ENCODE measurements at regions not wholly inside any gene's neighbourhood (a gene's known extent, or its start where the extent isn't known, plus 50 kb on each side); places are given as distances from the start of the nearest gene placed in this dataset.

GRCh38 chr10:110422548-110422947, 75.2 kb upstream of the DUSP5 start:
- H3K4me1 ChIP-seq (ENCODE audit: control insufficient read depth, insufficient read depth, low read length): peaks cover 73% of the 10 kb centered on the region

More at GRCh38 chr10:110422548-110422947, 75.2 kb upstream of the DUSP5 start:
- ChIA-PET RAD21 (ENCODE audit: unreplicated experiment) (interaction anchor here (0.7 to 5.0 kb wide), 13 partner anchors 10 to 124 kb away, joined by 3 to 31 read pairs (median 3); no protein-coding TSS in a partner anchor), POLR2A (interaction anchor here (0.9 to 2.0 kb wide), 10 partner anchors 11 to 117 kb away, joined by 3 to 8 read pairs (median 3); no protein-coding TSS in a partner anchor), SMC1A (ENCODE audit: uncharacterized antibody, unreplicated experiment) (interaction anchor here (0.7 to 13.3 kb wide), 17 partner anchors 10 to 124 kb away, joined by 3 to 283 read pairs (median 3); partner anchors contain the start of gene SMNDC1), CTCF (interaction anchor here (0.7 to 2.5 kb wide), 7 partner anchors 19 to 124 kb away, joined by 3 to 8 read pairs (median 3); no protein-coding TSS in a partner anchor)
- no peaks in the 10 kb centered on the region for H3K27me3 ChIP-seq (replicated peaks in 1 of 2; ENCODE audit: control insufficient read depth in 2 of 2, insufficient read depth in 2 of 2, low read length in 1 of 2)
- no peaks in the 10 kb centered on the region for H3K9me3 ChIP-seq (replicated peaks; ENCODE audit: control insufficient read depth, insufficient read depth, low read length)
- no peak overlapping the region; the same call in 1 of the 2 replicates for H3K4me2 ChIP-seq (ENCODE audit: control insufficient read depth, insufficient read depth)
- no peaks in the 10 kb centered on the region for H3K79me2 ChIP-seq (ENCODE audit: control insufficient read depth, insufficient read depth, low read length)
- no peak overlapping the region for H3K4me3 ChIP-seq
- 95% methylated on average over 2 of the region's 2 CpGs for WGBS (ENCODE audit: insufficient coverage, insufficient replicate concordance, low lambda C conversion rate, missing lambda C conversion rate)
- FAIRE-seq: no peak
- DNase-seq (ENCODE audit: low read depth, low spot score): no peak
- intact Hi-C loops (cut with micrococcal nuclease; ENCODE audit: unreplicated experiment) (no loop called here), in situ Hi-C loops (cut with MboI) (no loop called here)
- no peak for TF ChIP-seq JUND (IDR thresholded peaks at IDR 0.05; ENCODE audit: low read depth, low read length)
- no peak for TF ChIP-seq E2F8 (IDR thresholded peaks at IDR 0.05; ENCODE audit: low read depth, partially characterized antibody)
- no peak for TF ChIP-seq CBX3 (IDR thresholded peaks at IDR 0.05; ENCODE audit: borderline replicate concordance, low read depth)
- no peak for TF ChIP-seq PBX3 (IDR thresholded peaks at IDR 0.05; ENCODE audit: insufficient replicate concordance, low read depth, low read length)
- TF ChIP-seq ZNF274 (IDR thresholded peaks at IDR 0.05; ENCODE audit: insufficient read depth, insufficient read length): no peak
- TF ChIP-seq ZNF687 (IDR thresholded peaks at IDR 0.05): no peak
- no peak for TF ChIP-seq WRNIP1 (IDR thresholded peaks at IDR 0.05; ENCODE audit: borderline replicate concordance, low read depth, low read length)
- TF ChIP-seq E2F4 (IDR thresholded peaks at IDR 0.05; ENCODE audit: low read depth, low read length): no peak
- no peak for TF ChIP-seq MEF2A (IDR thresholded peaks at IDR 0.05; ENCODE audit: insufficient read depth, low read depth, low read length)
- no peak for TF ChIP-seq SIN3A (IDR thresholded peaks at IDR 0.05; ENCODE audit: low read depth, low read length)
- no peaks in the 10 kb centered on the region for H4K20me1 ChIP-seq (ENCODE audit: control insufficient read depth, insufficient read depth)
- no peak overlapping the region for H2AFZ ChIP-seq (ENCODE audit: control insufficient read depth, low read depth, low read length)
- H3K36me3 ChIP-seq (ENCODE audit: control insufficient read depth in 2 of 2, insufficient read depth in 2 of 2, low read length in 1 of 2): no peaks in the 10 kb centered on the region
- no peak overlapping the region; the same call in 1 of the 2 replicates for H3K27ac ChIP-seq (ENCODE audit: control insufficient read depth, insufficient read depth)
- no peak for ATAC-seq
- H3K9ac ChIP-seq (ENCODE audit: control insufficient read depth, insufficient read depth, low read length): no peak overlapping the region
- no TSS peak for BruUV-seq (replicated peaks)
